Liver (tissue), 8 donors: ENCODE measurements at regions not wholly inside any gene's neighbourhood (a gene's known extent, or its start where the extent isn't known, plus 50 kb on each side); places are given as distances from the start of the nearest gene placed in this dataset.

ENCODE experiments used
- DNase-seq: peaks from one replicate; pipeline ENCODE4 v3.0.0-alpha.2; 2017; ENCODE audit warnings: low spot score
- H3K27ac ChIP-seq, 2 donors: one replicate each; pipeline ENCODE4 v1.7.0; 2013; ENCODE audit warnings: inconsistent platforms in 2 of 2, low read length in 2 of 2, control low read depth in 1 of 2, low read depth in 1 of 2, mild to moderate bottlenecking in 1 of 2
- H3K27me3 ChIP-seq, 4 donors: one replicate each; pipeline versions ENCODE4 v1.6.1 to v1.7.0; 2013; ENCODE audit warnings: low read length in 3 of 4, inconsistent platforms in 1 of 4, mild to moderate bottlenecking in 1 of 4, moderate library complexity in 1 of 4; ENCODE audit not compliant: control insufficient read depth in 4 of 4, insufficient read depth in 4 of 4
- H3K36me3 ChIP-seq, 4 donors: one replicate each; pipeline versions ENCODE4 v1.6.1 to v1.7.0; 2013; ENCODE audit warnings: low read length in 3 of 4, mild to moderate bottlenecking in 3 of 4, low read depth in 1 of 4, moderate library complexity in 1 of 4; ENCODE audit not compliant: control insufficient read depth in 4 of 4, insufficient read depth in 3 of 4
- H3K4me1 ChIP-seq, 4 donors: one replicate each; pipeline versions ENCODE4 v1.6.1 to v1.7.0; 2013; ENCODE audit warnings: low read length in 3 of 4, mild to moderate bottlenecking in 3 of 4, moderate library complexity in 1 of 4; ENCODE audit not compliant: control insufficient read depth in 4 of 4, insufficient read depth in 4 of 4
- H3K4me3 ChIP-seq, 3 donors: one replicate each; pipeline versions ENCODE4 v1.6.1 to v1.7.0; 2013; ENCODE audit warnings: low read length in 3 of 3, control low read depth in 1 of 3, low read depth in 1 of 3, mild to moderate bottlenecking in 1 of 3
- H3K9ac ChIP-seq, 2 donors: one replicate each; pipeline ENCODE4 v1.7.0; 2013; ENCODE audit warnings: low read length in 2 of 2, mild to moderate bottlenecking in 2 of 2, moderate library complexity in 2 of 2, control low read depth in 1 of 2, low read depth in 1 of 2
- H3K9me3 ChIP-seq, 4 donors: one replicate each; pipeline versions ENCODE4 v1.6.1 to v1.7.0; 2013; ENCODE audit warnings: low read length in 3 of 4; ENCODE audit not compliant: control insufficient read depth in 4 of 4
- ATF3 ChIP-seq: IDR thresholded peaks from 2 replicates; pipeline ENCODE4 v1.6.1; 2016; ENCODE audit warnings: antibody characterized with exemption
- CTCF ChIP-seq: fragments of 150-350 bp; IDR thresholded peaks from 2 replicates; pipeline ENCODE4 v1.5.1; 2017; ENCODE audit warnings: improper control_type of control experiment, low read depth, low read length; ENCODE audit not compliant: missing input control
- EGR1 ChIP-seq, 2 donors: IDR thresholded peaks; 2 replicates each; pipeline ENCODE4 v1.6.1; 2016 to 2018; ENCODE audit warnings: antibody characterized with exemption in 2 of 2, low read depth in 2 of 2
- FOXA1 ChIP-seq: IDR thresholded peaks from 2 replicates; pipeline ENCODE4 v1.6.1; 2016; ENCODE audit warnings: antibody characterized with exemption
- FOXA2 ChIP-seq: IDR thresholded peaks from 2 replicates; pipeline ENCODE4 v1.6.1; 2016; ENCODE audit warnings: antibody characterized with exemption
- GABPA ChIP-seq, 2 donors: IDR thresholded peaks in 1 of 2; conservative IDR thresholded peaks in 1 of 2; 2 replicates each; pipeline ENCODE4 v1.6.1; 2016; ENCODE audit warnings: antibody characterized with exemption in 2 of 2, mild to moderate bottlenecking in 1 of 2, moderate library complexity in 1 of 2
- HNF4A ChIP-seq, 2 donors: conservative IDR thresholded peaks; 2 replicates each; pipeline ENCODE4 v1.6.1; 2016; ENCODE audit warnings: antibody characterized with exemption in 2 of 2, mild to moderate bottlenecking in 2 of 2
- HNF4G ChIP-seq: IDR thresholded peaks from 2 replicates; pipeline ENCODE4 v1.6.1; 2016; ENCODE audit warnings: antibody characterized with exemption
- JUND ChIP-seq, 2 donors: IDR thresholded peaks; 2 replicates each; pipeline ENCODE4 v1.6.1; 2016; ENCODE audit warnings: antibody characterized with exemption in 2 of 2
- MAX ChIP-seq: IDR thresholded peaks from 2 replicates; pipeline ENCODE4 v1.6.1; 2016; ENCODE audit warnings: antibody characterized with exemption
- NR2F2 ChIP-seq: IDR thresholded peaks from 2 replicates; pipeline ENCODE4 v1.6.1; 2016; ENCODE audit warnings: antibody characterized with exemption
- RAD21 ChIP-seq, 2 donors: IDR thresholded peaks; 2 replicates each; pipeline ENCODE4 v1.6.1; 2016; ENCODE audit warnings: antibody characterized with exemption in 2 of 2, mild to moderate bottlenecking in 2 of 2
- REST ChIP-seq: IDR thresholded peaks from 2 replicates; pipeline ENCODE4 v1.6.1; 2016; ENCODE audit warnings: antibody characterized with exemption, mild to moderate bottlenecking
- RXRA ChIP-seq, 2 donors: IDR thresholded peaks; 2 replicates each; pipeline ENCODE4 v1.6.1; 2017 to 2018; ENCODE audit warnings: antibody characterized with exemption in 2 of 2, mild to moderate bottlenecking in 1 of 2
- SP1 ChIP-seq: IDR thresholded peaks from 2 replicates; pipeline ENCODE4 v1.6.1; 2018; ENCODE audit warnings: antibody characterized with exemption, mild to moderate bottlenecking
- TAF1 ChIP-seq: conservative IDR thresholded peaks from 2 replicates; pipeline ENCODE4 v1.6.1; 2016; ENCODE audit warnings: antibody characterized with exemption, mild to moderate bottlenecking
- YY1 ChIP-seq: IDR thresholded peaks from 2 replicates; pipeline ENCODE4 v1.6.1; 2016; ENCODE audit warnings: antibody characterized with exemption, mild to moderate bottlenecking
- ZBTB33 ChIP-seq: IDR thresholded peaks from 2 replicates; pipeline ENCODE4 v1.6.1; 2016; ENCODE audit warnings: antibody characterized with exemption
- WGBS: extraction: QIAGEN DNeasy Blood & Tissue Kit; methylation state at CpG from one replicate; pipeline ENCODE4 v1.1.7; 2013; 5-methylcytosine and 5-hydroxymethylcytosine counted together
- donor health status: healthy.
- donor health status: healthy.
- donor health status: healthy.
- donor health status: healthy.
- donor health status: healthy.

GRCh38 chr1:118484893-118485292, 299.9 kb upstream of the SPAG17 start:
- Histone ChIP-seq H3K9me3 (no peaks in the 10 kb centered on the region), H3K36me3 (no peaks in the 10 kb centered on the region), H3K4me1 (no peaks in the 10 kb centered on the region), H3K27ac (no peak overlapping the region), H3K9ac (no peak overlapping the region), H3K27me3 (peaks cover 0 to 3% (median 0%) of the 10 kb centered on the region in 4 donors), H3K4me3 (no peak overlapping the region)
- WGBS: 38% methylated on average over 1 of the region's 1 CpG
- TF ChIP-seq RAD21 (IDR thresholded peaks at IDR 0.05) (no peak), REST (no peak), EGR1 (IDR thresholded peaks at IDR 0.05; ENCODE audit: low read depth in 2 of 2) (no peak), ATF3 (no peak), RXRA (IDR thresholded peaks at IDR 0.05) (no peak), SP1 (no peak), MAX (no peak), NR2F2 (no peak), HNF4A (conservative IDR thresholded peaks at IDR 0.05) (no peak), HNF4G (no peak), FOXA1 (no peak), TAF1 (no peak), ZBTB33 (no peak), YY1 (no peak), CTCF (no peak), JUND (IDR thresholded peaks at IDR 0.05) (no peak), GABPA (IDR thresholded peaks at IDR 0.05 in 1 of 2, conservative IDR thresholded peaks at IDR 0.05 in 1 of 2) (no peak), FOXA2 (no peak)
- DNase-seq: no peak
